ENCODE measurements at regions not wholly inside any gene's neighbourhood (a gene's known extent, or its start where the extent isn't known, plus 50 kb on each side); places are given as distances from the start of the nearest gene placed in this dataset.
"Not testable (repeated sequence)": the region's sequence is repeated elsewhere in the genome, so short reads cannot be mapped to it uniquely, and the experiment has no call there.

DNA sequence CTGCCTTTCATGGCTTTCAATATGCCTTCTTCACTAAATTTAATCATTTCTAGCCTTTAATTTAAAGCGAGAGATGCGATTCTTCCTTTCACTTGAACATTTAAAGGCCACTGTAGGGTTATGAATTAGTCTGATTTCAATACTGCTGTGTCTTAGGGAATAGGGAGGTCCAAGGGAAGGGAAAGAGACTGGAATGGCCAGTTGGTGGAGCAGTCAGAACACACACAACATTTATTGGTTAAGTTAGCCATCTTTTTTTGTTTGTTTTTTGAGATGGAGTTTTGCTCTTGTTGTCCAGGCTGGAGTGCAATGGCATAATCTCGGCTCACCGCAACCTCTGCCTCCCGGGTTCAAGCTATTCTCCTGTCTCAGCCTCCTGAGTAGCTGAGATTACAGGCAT, 662.5 kb upstream of the LUZP2 start:
- ATAC-seq (ENCODE audit: poor library complexity); intact Hi-C loops (cut with DNase I); DNase-seq: not testable (repeated sequence)

DNA sequence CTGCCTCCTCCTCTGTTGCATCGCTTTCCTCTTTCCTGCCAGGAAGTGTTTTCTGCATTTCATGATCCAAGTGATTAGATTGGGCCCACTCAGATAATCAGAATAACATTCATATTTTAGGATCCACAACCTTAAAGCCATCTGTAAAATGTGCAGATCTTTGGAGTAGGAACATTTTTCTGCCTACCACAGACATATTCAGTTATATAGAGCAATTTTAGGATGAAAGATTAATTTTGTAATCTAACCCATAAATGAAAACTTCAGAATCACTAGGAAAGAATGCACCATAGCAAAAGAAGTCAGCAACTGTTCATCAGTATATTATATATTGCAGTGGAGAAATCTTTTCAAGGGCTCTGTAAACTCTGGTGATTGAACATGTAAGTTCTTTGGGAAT, 659.9 kb upstream of the LUZP2 start:
- DNase-seq (no peak), ATAC-seq (ENCODE audit: poor library complexity) (no peak)
- intact Hi-C loops (cut with DNase I): no loop called here

DNA sequence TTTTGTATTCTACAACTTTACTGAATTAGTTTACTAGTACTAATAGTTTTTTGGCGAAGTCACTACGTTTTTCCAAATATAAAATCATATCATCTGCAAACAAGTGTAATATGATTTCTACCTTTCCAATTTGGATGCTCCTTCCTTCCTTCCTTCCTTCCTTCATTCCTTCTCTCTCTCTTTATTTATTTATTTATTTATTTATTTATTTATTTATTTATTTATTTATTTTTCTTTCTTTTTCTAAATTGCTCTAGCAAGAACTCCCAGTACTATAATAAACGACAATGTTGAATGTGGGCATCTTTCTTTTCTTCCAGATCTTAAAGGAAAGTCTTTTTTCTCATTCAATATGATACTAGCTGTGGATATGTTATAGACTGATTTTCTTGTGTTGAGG, 656.0 kb upstream of the LUZP2 start:
- ATAC-seq (ENCODE audit: poor library complexity) (no peak), DNase-seq (no peak)
- intact Hi-C loops (cut with DNase I): no loop called here

DNA sequence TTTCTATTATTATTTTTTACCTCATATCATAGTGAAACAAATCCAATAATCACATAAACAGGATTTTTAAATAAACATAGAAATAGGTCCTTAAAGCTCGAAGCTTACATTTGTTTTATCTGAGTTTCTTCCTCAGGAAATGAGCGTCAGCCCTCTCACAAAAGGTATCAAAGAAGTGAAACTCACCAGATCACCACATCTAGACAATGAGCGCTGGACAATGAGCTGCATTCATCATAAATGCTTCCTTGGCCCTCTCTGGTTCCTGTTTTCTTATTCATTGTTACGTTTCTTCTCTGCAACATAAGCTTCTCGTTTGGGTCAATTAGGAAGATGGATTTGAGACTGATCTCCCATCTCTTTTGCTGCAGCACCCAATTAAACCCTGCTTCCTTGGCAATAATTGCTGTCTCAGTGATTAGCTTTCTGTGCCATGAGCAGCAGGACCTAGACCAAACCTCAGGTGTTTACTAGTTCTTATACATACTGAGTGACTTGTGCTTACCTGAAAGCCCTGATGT, 649.9 kb upstream of the LUZP2 start:
- no peak for DNase-seq
- intact Hi-C loops (cut with DNase I): no loop called here
- ATAC-seq (ENCODE audit: poor library complexity): no peak

DNA sequence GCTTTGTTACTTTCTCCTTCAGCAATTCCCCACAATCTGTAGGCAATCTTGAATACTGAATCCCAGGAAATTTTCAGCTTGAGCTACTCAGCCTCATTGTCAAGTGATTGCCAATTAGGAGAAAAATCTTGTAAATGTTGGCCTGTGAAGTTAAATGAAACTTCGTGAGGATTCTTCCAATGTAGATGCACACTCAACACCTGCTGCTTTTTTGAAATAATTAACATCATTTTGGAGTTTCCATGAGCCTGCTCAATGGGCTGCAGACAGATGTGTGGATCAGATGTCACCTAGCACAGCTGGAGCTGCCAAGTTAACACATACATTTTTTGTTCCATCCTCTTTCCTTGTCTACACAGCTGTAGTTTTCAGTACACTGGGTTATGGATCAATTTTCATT, 645.6 kb upstream of the LUZP2 start:
- ATAC-seq (ENCODE audit: poor library complexity) (no peak), DNase-seq (no peak)
- intact Hi-C loops (cut with DNase I): no loop called here

DNA sequence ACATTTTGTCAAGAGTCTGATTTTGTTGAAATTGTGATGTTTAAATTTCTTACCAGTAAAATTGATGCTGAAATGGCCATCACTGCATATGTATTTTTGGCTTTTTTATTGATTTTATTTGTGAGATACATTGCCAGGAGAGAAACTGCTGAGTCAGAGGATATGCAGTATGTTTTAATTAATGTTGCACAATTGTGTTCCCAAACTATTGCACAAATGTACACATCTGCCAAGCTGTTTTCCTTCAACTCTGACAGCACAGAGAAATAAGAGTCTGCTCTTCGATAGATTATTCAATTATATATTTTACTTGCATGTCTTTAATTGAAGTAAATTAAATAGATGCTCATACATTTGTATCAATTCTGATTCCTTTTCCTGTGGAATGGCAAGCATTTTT, 640.2 kb upstream of the LUZP2 start:
- no peak for ATAC-seq (ENCODE audit: poor library complexity)

DNA sequence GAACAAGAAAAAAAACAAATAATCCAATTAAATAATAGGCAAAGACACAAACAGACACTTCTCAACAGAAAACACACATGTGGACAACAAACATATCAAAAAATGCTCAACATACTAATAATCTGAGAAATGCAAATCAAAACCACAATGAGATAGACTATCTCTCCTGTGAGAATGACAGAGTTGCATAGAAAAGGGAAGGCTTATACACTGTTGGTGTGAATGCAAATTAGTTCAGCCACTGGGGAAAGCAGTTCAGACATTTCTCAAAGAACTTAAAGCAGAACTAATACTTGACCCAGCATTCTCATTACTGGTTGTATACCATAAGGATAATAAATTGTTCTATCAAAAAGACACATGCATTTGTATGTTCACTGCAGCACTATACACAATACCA, 637.8 kb upstream of the LUZP2 start:
- DNase-seq (no peak), ATAC-seq (ENCODE audit: poor library complexity) (no peak)
- intact Hi-C loops (cut with DNase I): no loop called here

More for the DNA sequence above, 640.2 kb upstream of the LUZP2 start:
- intact Hi-C loops (cut with DNase I): no loop called here
- DNase-seq: no peak

DNA sequence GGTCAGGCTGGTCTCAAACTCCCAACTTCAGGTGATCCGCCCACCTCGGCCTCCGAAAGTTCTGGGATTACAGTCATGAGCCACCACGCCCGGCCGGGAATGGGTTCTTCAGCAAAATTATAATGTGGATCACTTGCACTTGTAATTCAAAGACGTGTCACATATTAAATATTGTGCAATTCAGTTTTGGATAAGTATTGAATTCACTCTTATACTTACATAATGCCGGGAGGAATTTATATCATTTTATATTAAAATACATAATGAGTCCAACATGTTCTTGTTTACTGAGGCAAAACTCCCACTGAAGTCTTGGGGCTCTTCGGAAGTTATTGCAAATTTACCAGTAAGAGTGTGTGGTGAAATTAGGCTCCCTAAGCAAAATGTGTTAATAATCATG, 635.2 kb upstream of the LUZP2 start:
- ATAC-seq (ENCODE audit: poor library complexity): no peak

DNA sequence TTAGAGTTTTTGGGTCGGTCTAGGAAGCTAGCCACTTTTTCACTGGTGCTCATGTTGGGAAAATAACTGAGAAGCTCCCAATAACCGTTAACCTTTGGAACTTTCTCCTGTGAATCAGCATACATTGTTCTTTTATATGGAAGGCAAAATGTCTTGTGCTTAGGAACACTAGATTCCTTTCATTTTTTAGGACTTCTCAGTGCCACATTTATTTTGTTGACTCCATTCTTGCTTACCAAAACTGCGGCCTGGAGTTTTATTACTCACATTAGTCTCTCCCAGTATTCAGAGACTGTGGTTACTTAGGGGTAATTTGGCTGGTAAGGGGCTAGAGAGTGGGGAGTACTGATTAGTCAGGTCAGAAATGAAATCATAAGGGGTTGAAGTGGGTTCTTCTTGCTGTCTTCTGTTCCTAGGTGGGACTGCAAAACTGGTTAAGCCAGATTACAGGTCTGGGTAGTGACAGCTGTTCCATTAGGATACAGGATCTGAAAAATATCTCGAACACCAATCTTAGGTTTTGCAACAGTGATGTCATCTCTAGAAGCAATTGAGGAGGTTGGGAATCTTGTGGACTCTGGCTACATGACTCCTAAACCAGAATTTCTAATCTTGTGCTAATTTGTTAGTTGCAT, 631.4 kb upstream of the LUZP2 start:
- DNase-seq (no peak), ATAC-seq (ENCODE audit: poor library complexity) (no peak)
- intact Hi-C loops (cut with DNase I): no loop called here

More for the DNA sequence above, 635.2 kb upstream of the LUZP2 start:
- intact Hi-C loops (cut with DNase I): no loop called here
- DNase-seq: no peak

DNA sequence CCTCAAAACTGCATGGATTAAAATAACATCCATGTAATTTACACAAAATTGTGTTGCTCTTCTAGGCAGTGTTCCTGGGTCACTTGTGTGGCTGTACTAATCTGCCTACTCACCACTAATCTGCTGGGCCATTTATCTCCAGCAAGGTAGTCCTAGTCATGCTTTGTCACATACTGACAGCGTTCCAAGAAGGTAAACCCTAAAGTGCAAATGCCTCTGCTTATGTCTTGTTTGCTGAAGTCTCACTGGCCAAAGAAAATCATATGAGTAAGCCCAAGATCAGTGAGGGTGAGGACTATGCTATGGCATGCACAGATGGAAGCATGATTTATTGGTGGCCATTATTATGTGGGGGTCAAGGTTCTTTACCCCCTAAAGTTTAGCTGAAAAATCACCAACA, 630.2 kb upstream of the LUZP2 start:
- intact Hi-C loops (cut with DNase I): no loop called here
- DNase-seq (no peak), ATAC-seq (ENCODE audit: poor library complexity) (no peak)

DNA sequence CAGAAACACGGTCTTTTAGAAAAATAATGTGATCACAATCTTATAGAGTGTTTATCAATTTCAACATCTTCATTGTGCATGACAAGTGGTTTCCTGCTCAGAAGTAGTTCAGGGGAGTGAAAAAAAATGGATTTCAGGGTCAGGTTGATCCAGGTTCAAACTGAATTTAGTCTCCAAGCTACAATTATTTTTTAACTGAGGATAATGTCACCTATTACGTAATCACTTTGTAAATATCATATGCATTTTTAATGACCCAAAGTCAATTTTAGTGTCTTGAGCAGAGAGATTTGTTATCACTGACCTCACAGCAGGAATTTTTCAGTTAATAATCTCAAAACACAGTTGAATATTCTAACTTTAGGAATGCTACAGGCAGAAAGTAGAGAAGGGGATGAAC, 627.2 kb upstream of the LUZP2 start:
- intact Hi-C loops (cut with DNase I): no loop called here
- no peak for DNase-seq
- no peak for ATAC-seq (ENCODE audit: poor library complexity)

DNA sequence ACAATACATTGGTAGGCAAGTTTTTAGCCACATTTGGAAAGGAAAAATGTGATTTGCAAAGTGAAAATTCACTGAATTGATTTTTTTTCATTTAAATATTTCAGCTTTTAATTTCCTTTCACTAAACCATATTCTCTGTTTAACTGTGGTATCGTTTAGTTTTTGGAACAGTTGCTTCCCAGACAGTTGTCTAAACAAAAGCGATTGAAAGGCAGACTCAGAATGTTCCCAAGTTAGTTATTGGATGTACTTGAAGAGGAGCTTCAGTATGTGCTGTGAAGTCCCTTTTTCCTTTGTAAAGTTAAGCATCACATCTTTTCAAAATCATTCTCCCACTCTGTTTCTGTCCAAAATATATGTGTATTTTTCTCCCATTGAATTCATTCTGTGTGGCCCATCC, 623.4 kb upstream of the LUZP2 start:
- intact Hi-C loops (cut with DNase I): no loop called here
- DNase-seq (no peak), ATAC-seq (ENCODE audit: poor library complexity) (no peak)

DNA sequence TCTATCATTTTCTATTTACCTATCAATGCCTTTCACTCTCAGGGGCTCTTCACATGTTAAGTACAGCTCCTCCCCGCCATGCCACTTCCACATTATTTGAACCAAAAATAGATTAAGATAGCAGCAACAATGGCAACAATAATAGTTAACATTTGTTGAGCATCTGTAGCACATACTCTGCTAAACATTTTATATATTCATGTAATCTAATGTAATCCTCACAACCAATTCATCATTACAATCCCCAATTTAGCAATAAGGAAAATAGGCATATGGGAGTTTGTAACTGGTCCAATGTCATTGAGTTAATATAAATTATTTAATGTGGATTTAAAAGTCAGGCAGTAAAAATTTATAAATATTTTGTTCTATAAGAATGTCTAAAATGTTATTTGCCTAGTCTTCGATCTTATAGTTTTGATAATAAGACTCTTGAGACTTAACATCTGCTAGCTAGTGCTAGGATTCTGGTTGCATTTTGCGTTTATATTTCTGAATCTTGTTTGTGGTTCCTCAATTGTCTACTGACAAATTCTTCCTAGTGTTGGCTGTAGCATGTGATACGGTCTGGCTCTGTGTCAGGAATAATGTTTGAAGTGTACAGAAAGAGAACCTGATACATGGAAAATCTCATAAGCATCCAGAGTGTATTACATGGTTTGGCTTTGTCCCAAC, 621.5 kb upstream of the LUZP2 start:
- intact Hi-C loops (cut with DNase I): no loop called here
- no peak for ATAC-seq (ENCODE audit: poor library complexity)

DNA sequence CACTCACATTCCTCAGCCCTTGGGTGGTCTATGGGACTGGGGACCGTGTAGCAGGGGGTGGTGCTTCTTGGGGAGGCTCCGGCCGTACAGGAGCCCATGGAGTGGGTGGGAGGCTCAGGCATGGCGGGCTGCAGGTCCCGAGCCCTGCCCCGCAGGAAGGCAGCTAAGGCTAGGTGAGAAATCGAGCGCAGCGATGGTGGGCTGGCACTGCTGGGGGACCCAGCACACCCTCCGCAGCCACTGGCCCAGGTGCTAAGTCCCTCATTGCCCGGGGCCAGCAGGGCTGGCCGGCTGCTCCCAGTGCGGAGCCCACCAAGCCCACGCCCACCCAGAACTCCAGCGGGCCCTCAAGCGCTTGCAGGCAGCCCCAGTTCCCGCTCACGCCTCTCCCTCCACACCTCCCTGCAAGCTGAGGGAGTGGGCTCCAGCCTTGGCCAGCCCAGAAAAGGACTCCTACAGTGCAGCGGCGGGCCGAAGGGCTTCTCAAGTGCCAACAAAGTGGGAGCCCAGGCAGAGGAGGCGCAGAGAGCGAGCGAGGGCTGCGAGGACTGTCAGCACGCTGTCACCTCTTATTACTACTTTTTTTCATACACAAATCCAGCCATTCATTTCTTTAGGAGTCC, 613.3 kb upstream of the LUZP2 start:
- ATAC-seq (ENCODE audit: poor library complexity); intact Hi-C loops (cut with DNase I): not testable (repeated sequence)
- DNase-seq: peak; percentile 39

More for the DNA sequence above, 621.5 kb upstream of the LUZP2 start:
- DNase-seq: no peak

DNA sequence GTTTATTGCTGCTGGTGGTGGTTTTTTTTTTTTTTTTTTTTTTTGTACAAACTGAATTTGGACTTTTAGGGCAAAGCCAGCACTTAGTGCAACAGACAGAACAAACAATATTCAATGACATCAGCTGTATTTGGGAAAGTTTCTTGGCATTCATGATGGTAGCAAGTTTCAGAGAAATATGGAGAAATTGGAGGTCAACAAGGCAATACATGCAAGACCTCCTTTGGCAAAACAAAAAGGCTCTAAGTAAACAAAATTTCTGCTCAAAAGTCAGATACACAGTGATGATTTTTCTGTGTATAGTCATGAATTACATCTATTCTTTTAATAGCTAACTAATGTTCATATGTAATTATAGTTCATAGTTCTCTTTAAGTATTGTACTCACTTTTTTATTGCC, 612.5 kb upstream of the LUZP2 start:
- intact Hi-C loops (cut with DNase I): no loop called here
- ATAC-seq (ENCODE audit: poor library complexity) (no peak), DNase-seq (no peak)

DNA sequence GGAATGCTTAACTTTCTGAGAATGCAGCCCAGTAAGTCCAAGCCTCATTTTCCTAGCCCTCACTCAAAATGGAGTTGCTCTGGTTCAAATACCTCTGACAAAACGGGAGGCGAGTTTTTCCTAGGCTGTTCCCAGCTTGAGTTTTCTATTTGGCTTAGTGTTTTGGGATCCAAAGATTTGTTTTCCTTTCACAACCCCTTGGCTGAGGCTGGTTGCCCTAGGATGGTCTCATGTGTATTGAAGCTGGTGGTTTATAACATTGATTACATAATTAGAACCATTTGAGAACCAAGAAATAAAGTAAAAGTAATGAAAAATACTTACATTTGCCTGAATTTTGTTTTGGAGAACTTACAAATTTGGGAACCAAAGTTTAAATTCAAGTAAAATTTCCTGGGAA, 611.1 kb upstream of the LUZP2 start:
- ATAC-seq (ENCODE audit: poor library complexity) (no peak), DNase-seq (no peak)
- intact Hi-C loops (cut with DNase I): no loop called here

DNA sequence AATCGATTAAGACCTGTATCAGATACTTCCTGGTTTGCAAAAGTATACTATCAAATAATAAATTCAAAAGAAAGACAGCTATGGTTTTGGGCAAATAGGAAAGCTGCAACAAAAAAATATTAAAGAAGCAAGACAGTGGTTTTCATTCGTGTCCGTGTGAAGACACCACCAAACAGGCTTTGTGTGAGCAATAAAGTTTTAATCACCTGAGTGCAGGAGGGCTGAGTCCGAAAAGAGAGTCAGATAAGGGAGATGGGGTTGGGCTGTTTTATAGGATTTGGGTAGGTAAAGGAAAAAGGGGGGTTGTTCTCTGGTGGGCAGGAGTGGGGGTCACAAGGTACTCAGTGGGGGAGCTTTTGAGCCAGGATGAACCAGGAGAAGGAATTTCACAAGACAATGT, 609.7 kb upstream of the LUZP2 start:
- intact Hi-C loops (cut with DNase I); ATAC-seq (ENCODE audit: poor library complexity); DNase-seq: not testable (repeated sequence)

DNA sequence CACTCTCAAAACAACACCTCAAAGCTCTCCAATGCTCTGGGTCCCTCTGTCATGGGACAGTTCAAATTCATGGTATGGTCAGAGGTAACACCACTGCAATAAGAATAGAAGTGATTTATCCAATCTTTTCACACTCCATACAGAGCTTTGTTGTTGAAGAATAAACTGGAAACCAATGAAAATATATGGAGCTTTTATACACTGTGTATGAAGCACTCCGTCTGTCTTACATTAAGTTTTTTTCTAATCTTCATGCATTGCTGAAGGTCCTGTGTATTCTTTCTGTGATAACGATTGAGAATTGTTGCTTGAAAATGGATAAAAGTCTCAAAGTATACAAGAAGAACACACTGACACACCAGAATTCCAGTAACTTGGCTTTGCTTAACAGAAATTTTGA, 603.7 kb upstream of the LUZP2 start:
- ATAC-seq (ENCODE audit: poor library complexity) (no peak), DNase-seq (no peak)
- intact Hi-C loops (cut with DNase I): no loop called here

DNA sequence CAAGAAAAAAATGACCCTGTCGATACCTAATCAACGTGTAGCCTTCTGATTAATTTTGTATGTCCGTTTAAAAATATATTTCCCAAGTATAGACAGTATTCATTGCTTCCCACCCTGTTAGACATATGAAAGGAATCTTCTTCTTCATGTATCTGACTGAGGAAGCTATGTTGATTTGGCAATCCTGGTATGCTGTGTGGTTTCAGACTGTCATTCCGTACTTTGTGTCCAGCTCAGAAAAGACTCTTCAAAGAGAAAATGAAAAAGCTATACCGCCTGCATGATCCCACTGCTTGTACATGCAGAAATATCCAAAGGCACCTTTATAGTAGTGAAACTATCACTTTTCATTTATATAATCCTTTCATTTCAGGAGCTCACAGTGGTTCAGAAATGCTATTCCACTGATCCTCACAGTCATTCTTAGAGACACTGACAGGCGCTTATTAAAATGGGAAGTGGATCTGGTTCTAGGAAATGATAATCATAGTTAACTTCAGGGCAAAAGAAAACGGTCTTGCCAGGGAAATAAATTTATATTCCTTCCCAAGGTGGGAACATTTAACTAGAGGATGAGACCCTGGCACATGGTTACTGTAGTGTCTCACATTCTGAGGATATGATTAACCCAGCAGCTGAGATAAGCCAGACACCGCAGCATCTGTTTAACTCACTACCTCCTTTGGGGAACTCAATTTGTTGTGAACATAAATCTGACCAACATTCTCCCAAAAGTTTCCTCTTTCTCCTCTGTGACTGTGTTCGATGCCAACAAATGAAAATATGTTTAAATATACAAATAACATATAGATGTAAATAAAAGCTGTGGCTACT, 599.2 kb upstream of the LUZP2 start:
- intact Hi-C loops (cut with DNase I): no loop called here

More for the DNA sequence above, 599.2 kb upstream of the LUZP2 start:
- DNase-seq (no peak), ATAC-seq (ENCODE audit: poor library complexity) (no peak)

Data from Right ventricle myocardium superior (tissue), 1 donor.